Activated CD8-positive, alpha-beta memory T cell treated with anti-CD3 and anti-CD28 coated beads, Interleukin-2, amount 10 ng/mL, durations not matched to agents 7 days and 5 days (primary cell): ENCODE measurements at regions not wholly inside any gene's neighbourhood (a gene's known extent, or its start where the extent isn't known, plus 50 kb on each side); places are given as distances from the start of the nearest gene placed in this dataset.
"Not testable (repeated sequence)": the region's sequence is repeated elsewhere in the genome, so short reads cannot be mapped to it uniquely, and the experiment has no call there.

Experiments used
- ATAC-seq: fragments of 150-1000 bp; cut with Tn5 transposase; one replicate; pipeline ENCODE4 v1.10.0; 2021; ENCODE audit warnings: moderate library complexity
- CTCF ChIA-PET: fragments of 350-600 bp; sonication (Branson Sonifier 250); formaldehyde crosslinking; loops from one replicate; lab custom pipeline; 2021; ENCODE audit warnings: antibody characterized with exemption; lab: Charles Lee
- DNase-seq: peaks from one replicate; pipeline ENCODE4 v3.0.0-alpha.2; 2020
- H3K27ac Mint-ChIP-seq: one replicate; pipeline ENCODE4 v1.8.0; 2021; ENCODE audit warnings: mild to moderate bottlenecking, mixed read lengths
- H3K27me3 Mint-ChIP-seq: one replicate; pipeline ENCODE4 v1.8.0; 2021; ENCODE audit warnings: mixed read lengths
- H3K36me3 Mint-ChIP-seq: one replicate; pipeline ENCODE4 v1.8.0; 2021; ENCODE audit warnings: mild to moderate bottlenecking, mixed read lengths
- H3K4me1 Mint-ChIP-seq: one replicate; pipeline ENCODE4 v1.8.0; 2021; ENCODE audit warnings: mixed read lengths
- H3K4me3 Mint-ChIP-seq: one replicate; pipeline ENCODE4 v1.8.0; 2021; ENCODE audit warnings: mild to moderate bottlenecking, moderate library complexity, mixed read lengths
- H3K9me3 Mint-ChIP-seq: one replicate; pipeline ENCODE4 v1.8.0; 2022; ENCODE audit warnings: low read depth, mixed read lengths

- Mint-ChIP-seq H3K4me1 (no peaks in the 10 kb centered on the region), H3K9me3 (peaks cover 9% of the 10 kb centered on the region), H3K36me3 (no peaks in the 10 kb centered on the region), H3K27me3 (no peaks in the 10 kb centered on the region), H3K27ac (no peak overlapping the region), H3K4me3 (no peak overlapping the region)
- CTCF ChIA-PET: no interaction called here
- ATAC-seq (no peak), DNase-seq (no peak)
Measured at GRCh38 chr1:102821707-102822106, 286.6 kb downstream of the COL11A1 start.

- H3K27ac Mint-ChIP-seq: no peak overlapping the region
- no peak overlapping the region for H3K4me3 Mint-ChIP-seq
- no peaks in the 10 kb centered on the region for H3K4me1 Mint-ChIP-seq
- ATAC-seq (no peak), DNase-seq (no peak)
- H3K27me3 Mint-ChIP-seq: no peaks in the 10 kb centered on the region
- CTCF ChIA-PET: no interaction called here
- H3K9me3 Mint-ChIP-seq: no peaks in the 10 kb centered on the region
- no peaks in the 10 kb centered on the region for H3K36me3 Mint-ChIP-seq
Measured at GRCh38 chr1:102800406-102800805, 307.9 kb downstream of the COL11A1 start.

- H3K27ac Mint-ChIP-seq: no peak overlapping the region
- no peaks in the 10 kb centered on the region for H3K4me1 Mint-ChIP-seq
- CTCF ChIA-PET: no interaction called here
- H3K9me3 Mint-ChIP-seq: no peaks in the 10 kb centered on the region
- ATAC-seq: no peak
- H3K36me3 Mint-ChIP-seq: no peaks in the 10 kb centered on the region
- DNase-seq: no peak
- no peaks in the 10 kb centered on the region for H3K27me3 Mint-ChIP-seq
- H3K4me3 Mint-ChIP-seq: no peak overlapping the region
Measured at GRCh38 chr1:102799496-102799895, 308.8 kb downstream of the COL11A1 start.

GRCh38 chr1:102798718-102799117 lies 309.6 kb downstream of the COL11A1 start:
- Mint-ChIP-seq H3K9me3 (no peaks in the 10 kb centered on the region), H3K4me1 (no peaks in the 10 kb centered on the region), H3K27me3 (no peaks in the 10 kb centered on the region), H3K4me3 (no peak overlapping the region), H3K27ac (no peak overlapping the region), H3K36me3 (no peaks in the 10 kb centered on the region)
- DNase-seq (no peak), ATAC-seq (no peak)
- CTCF ChIA-PET: no interaction called here

- no peak for DNase-seq
- CTCF ChIA-PET: no interaction called here
- Mint-ChIP-seq H3K9me3 (no peaks in the 10 kb centered on the region), H3K4me1 (no peaks in the 10 kb centered on the region), H3K27ac (no peak overlapping the region), H3K36me3 (no peaks in the 10 kb centered on the region), H3K4me3 (no peak overlapping the region), H3K27me3 (no peaks in the 10 kb centered on the region)
- no peak for ATAC-seq
Measured at GRCh38 chr1:102796429-102796828, 311.9 kb downstream of the COL11A1 start.

GRCh38 chr1:102790997-102791396 lies 317.3 kb downstream of the COL11A1 start:
- no peaks in the 10 kb centered on the region for H3K9me3 Mint-ChIP-seq
- H3K27ac Mint-ChIP-seq: no peak overlapping the region
- no peaks in the 10 kb centered on the region for H3K27me3 Mint-ChIP-seq
- H3K36me3 Mint-ChIP-seq: no peaks in the 10 kb centered on the region
- H3K4me3 Mint-ChIP-seq: no peak overlapping the region
- CTCF ChIA-PET: no interaction called here
- H3K4me1 Mint-ChIP-seq: no peaks in the 10 kb centered on the region
- ATAC-seq: no peak
- DNase-seq: no peak

- CTCF ChIA-PET, H3K9me3 Mint-ChIP-seq, DNase-seq, H3K27me3 Mint-ChIP-seq, H3K4me3 Mint-ChIP-seq, H3K4me1 Mint-ChIP-seq, H3K36me3 Mint-ChIP-seq, ATAC-seq, H3K27ac Mint-ChIP-seq: not testable (repeated sequence)
Measured at GRCh38 chr1:102789951-102790350, 318.4 kb downstream of the COL11A1 start.

- no peak overlapping the region for H3K27ac Mint-ChIP-seq
- no peaks in the 10 kb centered on the region for H3K36me3 Mint-ChIP-seq
- ATAC-seq (no peak), DNase-seq (no peak)
- no peaks in the 10 kb centered on the region for H3K27me3 Mint-ChIP-seq
- H3K4me1 Mint-ChIP-seq: no peaks in the 10 kb centered on the region
- H3K4me3 Mint-ChIP-seq: no peak overlapping the region
- peaks cover 8% of the 10 kb centered on the region for H3K9me3 Mint-ChIP-seq
- CTCF ChIA-PET: no interaction called here
Measured at GRCh38 chr1:102783487-102783886, 324.8 kb downstream of the COL11A1 start.

- no peaks in the 10 kb centered on the region for H3K27me3 Mint-ChIP-seq
- peaks cover 8% of the 10 kb centered on the region for H3K9me3 Mint-ChIP-seq
- H3K4me1 Mint-ChIP-seq: no peaks in the 10 kb centered on the region
- no peak overlapping the region for H3K4me3 Mint-ChIP-seq
- no peak for ATAC-seq
- no peak for DNase-seq
- CTCF ChIA-PET: no interaction called here
- no peak overlapping the region for H3K27ac Mint-ChIP-seq
- H3K36me3 Mint-ChIP-seq: no peaks in the 10 kb centered on the region
Measured at GRCh38 chr1:102782144-102782543, 326.2 kb downstream of the COL11A1 start.

- ATAC-seq (no peak), DNase-seq (no peak)
- Mint-ChIP-seq H3K36me3 (no peaks in the 10 kb centered on the region), H3K27ac (no peak overlapping the region), H3K9me3 (no peaks in the 10 kb centered on the region), H3K4me3 (no peak overlapping the region), H3K27me3 (no peaks in the 10 kb centered on the region), H3K4me1 (no peaks in the 10 kb centered on the region)
- CTCF ChIA-PET: no interaction called here
Measured at GRCh38 chr1:102776071-102776470, 332.3 kb downstream of the COL11A1 start.

- ATAC-seq (no peak), DNase-seq (no peak)
- Mint-ChIP-seq H3K4me3 (no peak overlapping the region), H3K9me3 (no peaks in the 10 kb centered on the region), H3K4me1 (no peaks in the 10 kb centered on the region), H3K27ac (no peak overlapping the region), H3K27me3 (no peaks in the 10 kb centered on the region), H3K36me3 (no peaks in the 10 kb centered on the region)
- CTCF ChIA-PET: no interaction called here
Measured at GRCh38 chr1:102772831-102773230, 335.5 kb downstream of the COL11A1 start.

- CTCF ChIA-PET: no interaction called here
- no peaks in the 10 kb centered on the region for H3K4me1 Mint-ChIP-seq
- no peak overlapping the region for H3K4me3 Mint-ChIP-seq
- ATAC-seq (no peak), DNase-seq (no peak)
- no peak overlapping the region for H3K27ac Mint-ChIP-seq
- H3K36me3 Mint-ChIP-seq: no peaks in the 10 kb centered on the region
- no peaks in the 10 kb centered on the region for H3K9me3 Mint-ChIP-seq
- H3K27me3 Mint-ChIP-seq: no peaks in the 10 kb centered on the region
Measured at GRCh38 chr1:102758418-102758817, 349.9 kb downstream of the COL11A1 start.

GRCh38 chr1:102757363-102757762 lies 351.0 kb downstream of the COL11A1 start:
- H3K27me3 Mint-ChIP-seq: no peaks in the 10 kb centered on the region
- no peaks in the 10 kb centered on the region for H3K36me3 Mint-ChIP-seq
- H3K4me3 Mint-ChIP-seq: no peak overlapping the region
- no peaks in the 10 kb centered on the region for H3K9me3 Mint-ChIP-seq
- H3K27ac Mint-ChIP-seq: no peak overlapping the region
- ATAC-seq (no peak), DNase-seq (no peak)
- H3K4me1 Mint-ChIP-seq: no peaks in the 10 kb centered on the region
- CTCF ChIA-PET: no interaction called here

- Mint-ChIP-seq H3K36me3 (no peaks in the 10 kb centered on the region), H3K27me3 (no peaks in the 10 kb centered on the region), H3K4me1 (no peaks in the 10 kb centered on the region), H3K9me3 (peaks cover 3% of the 10 kb centered on the region), H3K4me3 (no peak overlapping the region), H3K27ac (no peak overlapping the region)
- CTCF ChIA-PET: no interaction called here
- no peak for ATAC-seq
- DNase-seq: no peak
Measured at GRCh38 chr1:102751111-102751510, 357.2 kb downstream of the COL11A1 start.

GRCh38 chr1:102742426-102742825 lies 365.9 kb downstream of the COL11A1 start:
- Mint-ChIP-seq H3K27ac (no peak overlapping the region), H3K27me3 (no peaks in the 10 kb centered on the region), H3K36me3 (no peaks in the 10 kb centered on the region), H3K4me1 (no peaks in the 10 kb centered on the region), H3K4me3 (no peak overlapping the region), H3K9me3 (peaks cover 14% of the 10 kb centered on the region)
- DNase-seq: no peak
- CTCF ChIA-PET: no interaction called here
- no peak for ATAC-seq
